Non-pigmented ciliary epithelial cell (primary cell): ENCODE measurements at regions not wholly inside any gene's neighbourhood (a gene's known extent, or its start where the extent isn't known, plus 50 kb on each side); places are given as distances from the start of the nearest gene placed in this dataset.

Experiments
- DNase-seq: peaks from one replicate; pipeline ENCODE4 v3.0.0-alpha.2; 2010; ENCODE audit warnings: low read depth

GRCh38 chr4:120525106-120525505 is 397.4 kb downstream of the PRDM5 start:
- no peak for DNase-seq

- DNase-seq: no peak
Measured at GRCh38 chr4:120524237-120524636, 398.3 kb downstream of the PRDM5 start.

GRCh38 chr4:120520761-120521160 is 401.8 kb downstream of the PRDM5 start:
- DNase-seq: no peak

- DNase-seq: peak; percentile 2
Measured at GRCh38 chr4:120517966-120518365, 404.6 kb downstream of the PRDM5 start.

- no peak for DNase-seq
Measured at GRCh38 chr4:120509719-120510118, 412.8 kb downstream of the PRDM5 start.

GRCh38 chr4:120509222-120509621 is 413.3 kb downstream of the PRDM5 start:
- DNase-seq: no peak

- no peak for DNase-seq
Measured at GRCh38 chr4:120508036-120508435, 414.5 kb downstream of the PRDM5 start.

- no peak for DNase-seq
Measured at GRCh38 chr4:120506536-120506935, 416.0 kb downstream of the PRDM5 start.

GRCh38 chr4:120498678-120499077 is 423.8 kb downstream of the PRDM5 start:
- no peak for DNase-seq

- no peak for DNase-seq
Measured at GRCh38 chr4:120491481-120491880, 424.8 kb upstream of the MAD2L1 start.

- DNase-seq: no peak
Measured at GRCh38 chr4:120481756-120482155, 415.1 kb upstream of the MAD2L1 start.

GRCh38 chr4:120472447-120473131 is 405.9 kb upstream of the MAD2L1 start:
- no peak for DNase-seq

- no peak for DNase-seq
Measured at GRCh38 chr4:120466429-120466828, 399.8 kb upstream of the MAD2L1 start.

- no peak for DNase-seq
Measured at GRCh38 chr4:120454788-120455187, 388.1 kb upstream of the MAD2L1 start.

- no peak for DNase-seq
Measured at GRCh38 chr4:120452536-120452935, 385.9 kb upstream of the MAD2L1 start.

- no peak for DNase-seq
Measured at GRCh38 chr4:120452001-120452400, 385.4 kb upstream of the MAD2L1 start.

GRCh38 chr4:120447774-120448173 is 381.1 kb upstream of the MAD2L1 start:
- DNase-seq: no peak

GRCh38 chr4:120446051-120446567 is 379.5 kb upstream of the MAD2L1 start:
- no peak for DNase-seq

GRCh38 chr4:120445186-120445585 is 378.5 kb upstream of the MAD2L1 start:
- no peak for DNase-seq

GRCh38 chr4:120443116-120443515 is 376.5 kb upstream of the MAD2L1 start:
- DNase-seq: no peak

- no peak for DNase-seq
Measured at GRCh38 chr4:120440730-120441129, 374.1 kb upstream of the MAD2L1 start.

- no peak for DNase-seq
Measured at GRCh38 chr4:120435179-120435578, 368.5 kb upstream of the MAD2L1 start.

- DNase-seq: no peak
Measured at GRCh38 chr4:120434756-120435155, 368.1 kb upstream of the MAD2L1 start.

GRCh38 chr4:120432301-120432860 is 365.7 kb upstream of the MAD2L1 start:
- DNase-seq: no peak
